Fibroblast of mammary gland (primary cell): ENCODE measurements at regions not wholly inside any gene's neighbourhood (a gene's known extent, or its start where the extent isn't known, plus 50 kb on each side); places are given as distances from the start of the nearest gene placed in this dataset.

Experiments used
- DNase-seq: peaks from one replicate; pipeline ENCODE4 v3.0.0-alpha.2; 2010; ENCODE audit warnings: low read depth
- H3K4me3 ChIP-seq: 2 replicates; pipeline ENCODE4 v1.5.1; 2011; ENCODE audit warnings: low read depth, mild to moderate bottlenecking, low read length, moderate library complexity; ENCODE audit not compliant: control insufficient read depth
- CTCF ChIP-seq: conservative IDR thresholded peaks from 2 replicates; pipeline ENCODE4 v1.5.1; 2011; ENCODE audit warnings: low read depth, low read length, inconsistent platforms; ENCODE audit not compliant: control insufficient read depth, insufficient read depth

- peak; percentile 60 for DNase-seq
- TF ChIP-seq CTCF, result no peak
These were observed 107.6 kb upstream of the FAM9B start for GRCh38 chrX:9141496-9141895.

GRCh38 chrX:9144701-9145241 is 110.8 kb upstream of the FAM9B start:
- H3K4me3 ChIP-seq, result no peak overlapping the region
- DNase-seq, result peak; percentile 40
- no peak for TF ChIP-seq CTCF

More at GRCh38 chrX:9141496-9141895, 107.6 kb upstream of the FAM9B start:
- no peak overlapping the region for H3K4me3 ChIP-seq

- no peak overlapping the region for H3K4me3 ChIP-seq
- no peak for DNase-seq
- TF ChIP-seq CTCF, result no peak
These were observed 112.7 kb upstream of the FAM9B start for GRCh38 chrX:9146657-9147056.

GRCh38 chrX:9147086-9147485 is 113.2 kb upstream of the FAM9B start:
- TF ChIP-seq CTCF, result no peak
- H3K4me3 ChIP-seq, result no peak overlapping the region
- no peak for DNase-seq

- no peak for DNase-seq
- no peak overlapping the region for H3K4me3 ChIP-seq
- no peak for TF ChIP-seq CTCF
These were observed 113.8 kb upstream of the FAM9B start for GRCh38 chrX:9147726-9148125.

GRCh38 chrX:9148615-9149399 is 114.9 kb upstream of the FAM9B start:
- peak; percentile 80 for DNase-seq
- H3K4me3 ChIP-seq, result no peak overlapping the region
- TF ChIP-seq CTCF, result no peak
